Adipocyte (in vitro differentiated cells): ENCODE measurements at regions not wholly inside any gene's neighbourhood (a gene's known extent, or its start where the extent isn't known, plus 50 kb on each side); places are given as distances from the start of the nearest gene placed in this dataset.

Experiments used
- DNase-seq: peaks from one replicate; pipeline ENCODE4 v3.0.0-alpha.2; 2015; ENCODE audit warnings: low read depth
- H3K27me3 ChIP-seq: replicated peaks from 2 replicates; pipeline ENCODE4 v1.7.0; 2013; ENCODE audit warnings: mild to moderate bottlenecking, low read length, moderate library complexity; ENCODE audit not compliant: control insufficient read depth, insufficient read depth
- H3K36me3 ChIP-seq: 2 replicates; pipeline ENCODE4 v1.7.0; 2013; ENCODE audit warnings: low read length, mild to moderate bottlenecking, moderate library complexity; ENCODE audit not compliant: control insufficient read depth, insufficient read depth, severe bottlenecking
- H3K4me1 ChIP-seq: 2 replicates; pipeline ENCODE4 v1.7.0; 2013; ENCODE audit warnings: mild to moderate bottlenecking, low read length, moderate library complexity; ENCODE audit not compliant: control insufficient read depth, insufficient read depth
- H3K4me3 ChIP-seq: 2 replicates; pipeline ENCODE4 v1.7.0; 2013; ENCODE audit warnings: mild to moderate bottlenecking, low read length, moderate library complexity
- H3K9ac ChIP-seq: 2 replicates; pipeline ENCODE4 v1.7.0; 2013; ENCODE audit warnings: mild to moderate bottlenecking, low read length, moderate library complexity
- H3K9me3 ChIP-seq: 2 replicates; pipeline ENCODE4 v1.7.0; 2013; ENCODE audit warnings: mild to moderate bottlenecking, low read length, moderate library complexity; ENCODE audit not compliant: control insufficient read depth

DNA sequence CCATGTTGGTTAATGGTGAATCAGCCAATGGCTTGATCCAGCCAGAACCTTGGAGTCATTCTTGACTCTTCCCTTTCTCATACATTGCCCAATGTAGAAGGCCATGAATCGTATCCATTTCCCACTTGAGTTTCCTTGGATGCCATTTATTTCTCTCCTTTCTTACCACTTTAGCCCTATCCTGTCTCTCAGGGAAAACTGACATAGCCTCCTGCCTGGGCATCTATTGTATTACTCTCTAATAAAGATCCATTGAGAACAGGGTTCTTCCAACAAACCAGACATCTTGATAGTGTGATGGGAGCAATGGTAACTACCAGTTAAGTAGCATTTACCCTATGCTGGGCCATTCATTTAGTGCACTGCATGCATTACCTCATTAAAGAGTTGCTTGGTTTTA lies 104.2 kb upstream of the CDH11 start:
- no peaks in the 10 kb centered on the region for H3K4me1 ChIP-seq
- no peak overlapping the region for H3K4me3 ChIP-seq
- H3K27me3 ChIP-seq, result no peaks in the 10 kb centered on the region
- H3K9me3 ChIP-seq, result no peaks in the 10 kb centered on the region
- no peak for DNase-seq
- H3K9ac ChIP-seq, result no peak overlapping the region
- H3K36me3 ChIP-seq, result no peaks in the 10 kb centered on the region

- DNase-seq, result no peak
- Histone ChIP-seq H3K4me1 (no peaks in the 10 kb centered on the region), H3K9ac (no peak overlapping the region), H3K4me3 (no peak overlapping the region), H3K9me3 (no peaks in the 10 kb centered on the region), H3K36me3 (no peaks in the 10 kb centered on the region), H3K27me3 (no peaks in the 10 kb centered on the region)
These were observed 103.6 kb upstream of the CDH11 start for GRCh38 chr16:65225488-65225887.

DNA sequence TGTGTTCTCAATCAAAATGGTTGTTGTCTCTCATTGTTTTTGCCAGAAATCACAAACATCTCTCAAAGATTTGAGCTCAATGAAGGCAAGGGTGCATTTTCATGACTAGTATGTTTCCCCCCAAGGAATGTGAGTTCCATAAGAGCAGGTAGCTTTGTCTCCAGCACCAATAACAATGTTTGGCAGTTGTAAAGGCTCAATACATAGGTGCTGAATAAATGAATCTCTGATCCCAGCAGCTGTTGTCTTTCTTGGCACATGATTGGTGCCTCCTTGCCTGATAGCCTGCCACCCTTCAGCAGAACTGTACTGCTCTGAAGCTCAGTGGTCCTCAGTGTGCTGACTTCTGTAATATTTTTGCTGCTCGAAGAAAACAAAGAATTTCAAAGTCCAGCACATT lies 103.1 kb upstream of the CDH11 start:
- no peak for DNase-seq
- H3K9me3 ChIP-seq, result no peaks in the 10 kb centered on the region
- H3K4me3 ChIP-seq, result no peak overlapping the region
- H3K9ac ChIP-seq, result no peak overlapping the region
- H3K27me3 ChIP-seq, result no peaks in the 10 kb centered on the region
- no peaks in the 10 kb centered on the region for H3K36me3 ChIP-seq
- no peaks in the 10 kb centered on the region for H3K4me1 ChIP-seq

DNA sequence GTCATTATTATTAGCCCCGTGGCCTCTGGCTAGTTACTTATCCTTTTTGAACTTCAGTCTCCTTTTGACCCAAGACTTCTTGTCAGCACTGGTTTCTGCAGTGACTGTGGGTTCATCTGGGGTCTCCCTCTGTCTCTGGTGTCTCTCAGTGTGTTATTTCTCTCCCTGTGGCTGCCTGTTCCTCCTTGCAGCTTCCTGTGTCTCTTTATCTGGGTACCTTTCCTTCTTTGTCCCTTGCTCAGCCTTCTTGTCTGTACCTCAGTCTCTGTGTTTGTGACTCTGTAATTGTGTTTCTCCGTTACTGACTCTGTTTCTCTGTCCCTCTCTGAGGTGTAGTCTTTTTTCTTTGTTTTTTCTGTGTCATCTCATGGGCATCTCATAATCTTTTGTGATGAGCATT lies 102.6 kb upstream of the CDH11 start:
- Histone ChIP-seq H3K4me3 (no peak overlapping the region), H3K27me3 (no peaks in the 10 kb centered on the region), H3K9me3 (no peaks in the 10 kb centered on the region), H3K36me3 (no peaks in the 10 kb centered on the region), H3K4me1 (no peaks in the 10 kb centered on the region), H3K9ac (no peak overlapping the region)
- no peak for DNase-seq

- Histone ChIP-seq H3K36me3 (no peaks in the 10 kb centered on the region), H3K9ac (no peak overlapping the region), H3K9me3 (no peaks in the 10 kb centered on the region), H3K4me3 (no peak overlapping the region), H3K27me3 (no peaks in the 10 kb centered on the region), H3K4me1 (no peaks in the 10 kb centered on the region)
- DNase-seq, result no peak
These were observed 101.5 kb upstream of the CDH11 start for GRCh38 chr16:65223335-65223734.

DNA sequence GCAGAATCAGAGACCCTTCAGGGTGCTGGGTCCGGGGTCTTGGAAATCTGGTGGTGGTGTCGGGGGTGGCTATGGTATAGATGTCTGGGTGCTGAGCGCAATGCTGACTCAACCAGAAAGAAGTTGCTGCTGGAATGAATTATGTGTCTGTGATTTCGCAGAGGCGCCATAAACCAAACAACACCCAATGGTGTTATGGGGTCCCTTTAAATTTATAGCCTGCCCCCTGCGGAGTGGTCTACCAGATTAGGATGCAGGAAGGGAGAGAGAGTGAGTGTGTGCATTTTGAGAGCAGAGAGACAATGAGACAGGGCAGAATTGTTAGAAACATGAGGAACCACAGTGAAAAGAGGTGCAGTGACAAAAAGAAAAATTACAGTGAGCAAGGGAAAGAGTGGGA lies 100.7 kb upstream of the CDH11 start:
- no peaks in the 10 kb centered on the region for H3K27me3 ChIP-seq
- DNase-seq, result no peak
- H3K4me1 ChIP-seq, result no peaks in the 10 kb centered on the region
- H3K4me3 ChIP-seq, result no peak overlapping the region
- no peaks in the 10 kb centered on the region for H3K36me3 ChIP-seq
- H3K9ac ChIP-seq, result no peak overlapping the region
- no peaks in the 10 kb centered on the region for H3K9me3 ChIP-seq

DNA sequence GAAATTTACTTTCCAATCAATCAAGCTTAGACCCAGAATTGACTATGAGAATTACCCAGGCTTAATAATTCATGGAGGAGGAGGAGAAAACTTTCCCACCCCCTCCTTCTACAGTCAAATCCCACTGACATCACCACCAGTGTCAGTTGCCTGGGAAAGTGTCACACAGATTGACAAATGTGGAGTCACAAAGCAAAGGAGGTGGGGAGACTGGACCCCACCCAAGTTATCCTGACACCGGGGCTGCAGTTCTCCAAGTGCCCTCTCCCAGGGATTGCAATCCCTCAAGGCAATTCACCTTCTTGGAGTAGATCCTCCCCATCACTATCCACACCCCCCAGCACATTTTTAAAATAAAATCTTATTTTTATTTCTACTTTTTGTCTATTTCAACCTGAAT lies 100.2 kb upstream of the CDH11 start:
- DNase-seq, result no peak
- no peaks in the 10 kb centered on the region for H3K27me3 ChIP-seq
- H3K9ac ChIP-seq, result no peak overlapping the region
- no peak overlapping the region for H3K4me3 ChIP-seq
- H3K36me3 ChIP-seq, result no peaks in the 10 kb centered on the region
- H3K4me1 ChIP-seq, result no peaks in the 10 kb centered on the region
- no peaks in the 10 kb centered on the region for H3K9me3 ChIP-seq

DNA sequence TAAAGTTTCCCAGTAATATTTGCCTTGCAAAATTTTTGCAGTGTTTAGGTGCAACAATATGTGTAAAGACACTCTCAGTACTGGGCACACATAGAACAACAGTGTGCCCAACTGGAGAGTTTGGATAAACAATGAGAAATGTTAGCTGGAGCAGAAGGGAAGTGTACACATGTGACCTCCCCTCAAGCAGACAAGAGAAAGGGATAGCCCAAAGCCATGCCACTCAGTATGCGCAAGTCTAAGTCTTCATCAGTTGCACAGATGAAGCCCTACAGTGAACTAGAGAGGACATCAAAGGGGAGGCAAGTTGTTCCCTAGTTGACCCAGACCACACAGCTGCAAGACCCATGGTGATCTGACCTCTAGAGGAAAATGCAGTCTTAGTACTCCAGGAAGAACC lies 97.9 kb upstream of the CDH11 start:
- no peak for DNase-seq
- Histone ChIP-seq H3K36me3 (no peaks in the 10 kb centered on the region), H3K9ac (no peak overlapping the region), H3K4me3 (no peak overlapping the region), H3K9me3 (no peaks in the 10 kb centered on the region), H3K4me1 (no peaks in the 10 kb centered on the region), H3K27me3 (no peaks in the 10 kb centered on the region)

GRCh38 chr16:65218348-65218747 lies 96.5 kb upstream of the CDH11 start:
- no peaks in the 10 kb centered on the region for H3K27me3 ChIP-seq
- H3K4me3 ChIP-seq, result no peak overlapping the region
- DNase-seq, result no peak

GRCh38 chr16:65213866-65214595 lies 92.2 kb upstream of the CDH11 start:
- H3K36me3 ChIP-seq, result no peaks in the 10 kb centered on the region
- no peaks in the 10 kb centered on the region for H3K27me3 ChIP-seq
- no peak for DNase-seq
- H3K9ac ChIP-seq, result no peak overlapping the region
- H3K4me3 ChIP-seq, result no peak overlapping the region
- H3K4me1 ChIP-seq, result peaks cover 11% of the 10 kb centered on the region
- H3K9me3 ChIP-seq, result no peaks in the 10 kb centered on the region

More at GRCh38 chr16:65218348-65218747, 96.5 kb upstream of the CDH11 start:
- H3K4me1 ChIP-seq, result peaks cover 11% of the 10 kb centered on the region
- H3K9ac ChIP-seq, result no peak overlapping the region
- no peaks in the 10 kb centered on the region for H3K9me3 ChIP-seq
- no peaks in the 10 kb centered on the region for H3K36me3 ChIP-seq

DNA sequence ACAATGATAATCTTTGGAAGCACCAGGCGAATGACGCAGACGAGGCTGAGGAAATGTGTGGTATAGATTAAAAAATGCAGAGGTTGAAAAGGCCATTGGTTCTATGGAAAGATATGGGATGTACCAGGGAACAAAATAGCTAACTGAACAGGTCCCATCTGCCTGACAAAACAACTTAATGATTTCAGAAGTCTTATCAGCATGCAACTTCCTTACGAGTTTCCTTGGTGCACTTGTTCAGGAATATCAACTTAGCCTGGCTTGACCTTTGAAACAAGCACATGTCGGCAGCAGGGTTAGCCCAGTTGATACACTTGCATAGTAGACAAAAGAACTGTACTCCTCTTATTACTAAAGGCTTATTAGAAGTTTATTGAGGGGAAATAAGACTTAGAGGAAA lies 90.9 kb upstream of the CDH11 start:
- no peak for DNase-seq
- peaks cover 11% of the 10 kb centered on the region for H3K4me1 ChIP-seq
- no peak overlapping the region for H3K9ac ChIP-seq
- H3K9me3 ChIP-seq, result no peaks in the 10 kb centered on the region
- no peaks in the 10 kb centered on the region for H3K36me3 ChIP-seq
- no peaks in the 10 kb centered on the region for H3K27me3 ChIP-seq
- no peak overlapping the region for H3K4me3 ChIP-seq

GRCh38 chr16:65212240-65212639 lies 90.4 kb upstream of the CDH11 start:
- H3K4me1 ChIP-seq, result peaks cover 11% of the 10 kb centered on the region
- no peaks in the 10 kb centered on the region for H3K36me3 ChIP-seq
- H3K9ac ChIP-seq, result no peak overlapping the region
- H3K4me3 ChIP-seq, result no peak overlapping the region
- H3K9me3 ChIP-seq, result no peaks in the 10 kb centered on the region
- H3K27me3 ChIP-seq, result no peaks in the 10 kb centered on the region
- DNase-seq, result no peak
